Kidney epithelial cell (primary cell): ENCODE measurements at regions not wholly inside any gene's neighbourhood (a gene's known extent, or its start where the extent isn't known, plus 50 kb on each side); places are given as distances from the start of the nearest gene placed in this dataset.
"Not testable (repeated sequence)": the region's sequence is repeated elsewhere in the genome, so short reads cannot be mapped to it uniquely, and the experiment has no call there.

ENCODE experiments used
- DNase-seq: peaks from one replicate; pipeline ENCODE4 v3.0.0-alpha.2; 2010; ENCODE audit warnings: low read depth
- H3K27me3 ChIP-seq: 2 replicates; pipeline ENCODE4 v1.6.0; 2011; ENCODE audit warnings: low read length; ENCODE audit not compliant: control insufficient read depth, insufficient read depth
- H3K36me3 ChIP-seq: 2 replicates; pipeline ENCODE4 v1.5.1; 2011; ENCODE audit warnings: low read length; ENCODE audit not compliant: control insufficient read depth, insufficient read depth
- H3K4me3 ChIP-seq: 2 replicates; pipeline ENCODE4 v1.5.1; 2011; ENCODE audit warnings: low read depth, mild to moderate bottlenecking, control low read depth, low read length
- CTCF ChIP-seq: IDR thresholded peaks from 2 replicates; pipeline ENCODE4 v1.5.1; 2011; ENCODE audit warnings: mild to moderate bottlenecking, moderate library complexity, low read length, control low read depth, inconsistent platforms; ENCODE audit not compliant: insufficient read depth, poor library complexity, severe bottlenecking

DNA sequence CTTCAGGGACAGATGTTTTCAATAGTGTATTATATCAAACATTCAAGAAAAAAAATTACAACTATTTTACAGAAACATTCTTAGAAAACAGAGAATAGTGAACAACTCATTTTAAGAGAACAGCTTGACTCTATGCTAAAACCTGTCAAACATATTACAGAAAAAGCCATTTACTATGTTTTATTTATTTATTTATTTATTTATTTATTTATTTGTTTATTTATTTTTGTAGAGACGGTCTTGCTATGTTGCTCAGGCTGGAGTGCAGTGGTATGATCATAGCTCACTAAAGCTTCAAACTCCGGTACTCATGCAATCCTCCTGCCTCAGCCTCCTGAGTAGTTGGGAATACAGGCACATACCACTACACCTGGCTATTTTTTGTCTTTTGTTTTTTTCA lies 317.9 kb upstream of the HTR1E start:
- Histone ChIP-seq H3K27me3 (no peaks in the 10 kb centered on the region), H3K36me3 (no peaks in the 10 kb centered on the region)

DNA sequence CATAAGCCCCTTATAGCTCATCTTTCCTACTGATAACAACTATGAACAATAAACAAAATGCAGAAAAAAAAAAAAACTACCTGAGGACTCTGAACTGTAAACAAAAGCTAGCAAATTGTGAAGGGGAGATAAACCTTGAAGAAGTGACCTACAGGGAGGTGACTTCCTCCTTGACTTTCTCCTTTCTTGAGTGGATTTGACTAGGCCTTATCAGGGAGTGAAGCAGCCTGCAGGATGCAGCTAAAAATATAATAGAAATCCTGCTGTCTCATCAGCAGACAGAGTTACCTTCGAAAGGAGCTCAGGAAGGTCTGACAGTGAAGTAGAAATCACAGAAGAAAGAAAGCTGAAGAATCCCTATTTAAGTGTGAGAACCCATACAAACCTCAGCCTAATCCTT lies 322.0 kb upstream of the HTR1E start:
- DNase-seq = no peak
- Histone ChIP-seq H3K36me3 (no peaks in the 10 kb centered on the region), H3K4me3 (no peak overlapping the region), H3K27me3 (no peaks in the 10 kb centered on the region)
- no peak for TF ChIP-seq CTCF

More for the DNA sequence above, 317.9 kb upstream of the HTR1E start:
- no peak for TF ChIP-seq CTCF
- H3K4me3 ChIP-seq = no peak overlapping the region
- no peak for DNase-seq

- Histone ChIP-seq H3K36me3 (no peaks in the 10 kb centered on the region), H3K4me3 (no peak overlapping the region), H3K27me3 (no peaks in the 10 kb centered on the region)
- TF ChIP-seq CTCF = no peak
- no peak for DNase-seq
These were observed 327.6 kb upstream of the HTR1E start for GRCh38 chr6:86609549-86610388.

DNA sequence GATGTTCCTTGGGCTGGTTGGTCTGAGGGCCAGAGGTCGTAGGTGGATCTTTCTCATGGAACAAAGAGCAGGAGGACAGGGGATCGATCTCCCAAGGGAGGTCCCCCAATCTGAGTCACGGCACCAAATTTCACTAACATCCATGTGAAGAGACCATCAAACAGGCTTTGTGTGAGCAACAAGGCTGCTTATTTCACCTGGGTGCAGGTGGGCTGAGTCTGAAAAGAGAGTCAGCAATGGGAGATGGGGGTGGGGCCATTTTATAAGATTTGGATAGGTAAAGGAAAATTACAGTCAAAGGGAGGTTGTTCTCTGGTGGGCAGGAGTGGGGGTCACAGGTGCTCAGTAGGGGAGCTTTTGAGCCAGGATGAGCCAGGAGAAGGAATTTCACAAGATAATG lies 334.0 kb upstream of the HTR1E start:
- H3K27me3 ChIP-seq, DNase-seq, H3K4me3 ChIP-seq, H3K36me3 ChIP-seq: not testable (repeated sequence)

DNA sequence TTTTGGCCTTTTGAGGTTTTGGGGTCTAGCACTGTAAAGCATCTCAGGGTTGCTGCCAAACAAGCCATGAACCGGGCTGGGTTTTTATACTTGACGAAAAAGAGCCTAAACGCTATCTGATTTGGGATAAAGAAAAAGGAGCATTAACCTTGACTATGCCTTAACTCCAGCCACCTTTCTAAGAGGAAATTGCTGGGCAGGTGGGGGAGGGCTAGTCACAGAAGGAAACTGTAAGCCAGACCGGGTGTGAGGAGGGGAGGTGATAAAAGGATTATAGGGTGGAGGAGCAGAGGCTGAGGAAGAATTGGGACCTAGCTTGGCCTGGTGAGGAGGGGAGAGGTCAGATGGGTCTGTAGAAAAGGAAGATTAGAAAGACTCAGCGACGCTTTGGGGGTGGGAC lies 335.2 kb upstream of the HTR1E start:
- H3K27me3 ChIP-seq, H3K36me3 ChIP-seq, H3K4me3 ChIP-seq, DNase-seq: not testable (repeated sequence)

DNA sequence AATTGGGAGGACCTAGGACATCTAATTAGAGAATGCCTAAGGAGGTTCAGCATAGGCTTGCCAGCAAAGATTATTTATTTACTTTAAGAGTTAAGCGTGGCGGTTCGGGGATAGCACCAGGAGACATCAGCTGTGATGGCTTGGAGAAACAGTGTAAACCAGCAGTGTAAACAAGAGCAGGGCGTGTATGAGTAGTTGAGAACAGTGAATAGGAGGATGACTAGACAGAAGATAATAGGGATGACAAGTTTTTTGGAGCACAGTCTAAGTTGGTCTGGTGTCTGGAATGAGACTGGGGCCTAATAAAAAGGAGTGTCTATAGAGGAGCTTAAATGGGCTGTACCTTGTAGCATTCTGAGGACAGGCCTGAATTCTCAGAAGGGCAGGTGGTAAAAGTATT lies 338.4 kb upstream of the HTR1E start:
- H3K4me3 ChIP-seq, H3K36me3 ChIP-seq, DNase-seq, H3K27me3 ChIP-seq: not testable (repeated sequence)

GRCh38 chr6:86595641-86596040 lies 341.7 kb upstream of the HTR1E start:
- no peak overlapping the region for H3K4me3 ChIP-seq
- DNase-seq = no peak
- TF ChIP-seq CTCF = no peak
- H3K36me3 ChIP-seq = no peaks in the 10 kb centered on the region
- no peaks in the 10 kb centered on the region for H3K27me3 ChIP-seq
